CD4-positive, alpha-beta T cell treated with Interleukin-1 beta for 1 hour (primary cell): ENCODE measurements at regions not wholly inside any gene's neighbourhood (a gene's known extent, or its start where the extent isn't known, plus 50 kb on each side); places are given as distances from the start of the nearest gene placed in this dataset.
A peak's percentile ranks its signal among the peaks of the same experiment; 100 is the strongest.

ENCODE experiments used
- DNase-seq, 2 donors: peaks; one replicate each; pipeline ENCODE4 v3.0.0-alpha.2; 2020 to 2022

GRCh38 chr9:80163889-80164288 is 592.1 kb downstream of the TLE4 start:
- peak in 1 of 2 donors; percentile 22 for DNase-seq

DNA sequence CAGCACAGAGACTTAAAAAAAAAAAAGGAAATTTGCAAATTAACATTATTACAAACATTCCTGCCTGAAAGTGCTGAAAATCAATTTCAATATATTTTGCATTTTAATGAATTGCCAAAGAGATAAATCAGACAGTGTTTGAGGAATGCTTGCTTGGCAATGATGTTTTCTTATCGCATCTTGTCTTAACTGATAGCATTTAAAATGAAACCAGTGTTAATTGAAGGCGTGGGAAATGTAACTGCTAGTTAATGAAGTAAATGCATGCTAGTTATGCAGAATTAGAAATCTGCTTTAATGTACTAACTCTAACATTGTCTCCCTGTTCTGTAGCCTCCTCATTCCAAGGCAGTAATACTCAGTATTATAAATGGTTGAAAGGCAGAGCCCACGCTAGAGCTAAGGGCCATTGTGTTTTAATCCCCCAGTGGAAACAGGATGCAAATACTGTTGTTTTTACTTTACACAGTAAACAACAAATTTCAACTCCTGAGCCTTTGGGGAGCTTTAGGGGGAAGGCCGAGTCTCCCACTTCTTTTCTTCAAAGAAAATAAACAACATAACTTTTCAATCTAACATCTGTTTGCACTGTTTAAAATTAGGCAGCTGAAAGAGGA is 586.9 kb downstream of the TLE4 start:
- no peak for DNase-seq

DNA sequence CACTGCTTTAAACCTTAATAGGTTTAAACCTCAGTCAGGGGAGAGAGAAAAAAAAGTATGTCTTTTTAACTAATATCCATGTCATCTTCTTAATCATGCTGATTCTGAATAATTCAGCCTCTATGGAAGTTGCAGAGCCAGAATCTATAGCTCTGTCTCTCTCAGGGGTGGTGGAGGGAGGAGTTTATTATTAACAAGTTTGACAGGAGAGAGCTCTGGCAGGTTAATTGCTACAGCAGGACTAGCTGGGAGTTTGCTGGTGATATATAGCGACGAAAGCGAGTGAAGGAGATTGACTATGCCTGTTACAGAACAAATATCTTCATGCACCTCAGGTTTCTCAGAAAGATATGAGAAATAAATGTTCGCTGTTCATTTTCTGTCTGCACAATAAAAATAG is 586.4 kb downstream of the TLE4 start:
- DNase-seq, result no peak

- DNase-seq, result no peak
Observed at GRCh38 chr9:80157561-80157983, 585.8 kb downstream of the TLE4 start.

DNA sequence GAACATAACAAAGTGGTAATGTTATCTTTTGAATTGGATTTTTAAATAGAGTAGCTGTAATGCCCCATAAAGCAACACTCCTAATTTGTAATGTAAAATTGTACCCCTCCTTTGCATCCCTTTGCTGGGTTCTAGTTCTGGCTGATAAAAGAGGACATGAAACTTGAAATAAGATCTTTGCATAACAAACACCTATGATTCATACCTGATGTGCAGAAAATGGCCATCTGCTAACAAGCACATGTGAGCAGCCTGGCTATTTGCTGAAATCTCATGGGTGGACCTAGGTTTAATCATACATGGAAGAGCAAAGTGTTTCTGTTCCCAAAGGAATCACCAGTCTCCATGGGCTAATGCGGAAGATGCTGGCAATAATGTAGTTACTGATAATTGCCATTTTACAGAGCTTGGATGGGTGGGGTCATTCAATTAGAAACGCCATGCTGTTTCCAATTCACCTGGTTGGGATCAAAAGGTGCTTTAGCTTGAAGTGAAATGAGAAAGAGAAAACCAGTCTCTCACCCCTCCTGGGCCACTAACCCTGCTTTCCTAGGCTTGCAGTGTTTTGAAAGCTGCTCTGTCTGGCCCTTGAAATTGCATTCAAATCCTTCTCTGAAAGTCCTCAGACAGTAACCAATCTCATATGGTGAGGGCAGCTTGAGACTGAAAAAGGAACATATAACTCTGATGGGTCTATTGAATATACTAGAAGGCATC is 585.1 kb downstream of the TLE4 start:
- DNase-seq, result no peak

GRCh38 chr9:80156262-80156661 is 584.5 kb downstream of the TLE4 start:
- DNase-seq, result no peak

- no peak for DNase-seq
Observed at GRCh38 chr9:80147866-80148265, 576.1 kb downstream of the TLE4 start.

DNA sequence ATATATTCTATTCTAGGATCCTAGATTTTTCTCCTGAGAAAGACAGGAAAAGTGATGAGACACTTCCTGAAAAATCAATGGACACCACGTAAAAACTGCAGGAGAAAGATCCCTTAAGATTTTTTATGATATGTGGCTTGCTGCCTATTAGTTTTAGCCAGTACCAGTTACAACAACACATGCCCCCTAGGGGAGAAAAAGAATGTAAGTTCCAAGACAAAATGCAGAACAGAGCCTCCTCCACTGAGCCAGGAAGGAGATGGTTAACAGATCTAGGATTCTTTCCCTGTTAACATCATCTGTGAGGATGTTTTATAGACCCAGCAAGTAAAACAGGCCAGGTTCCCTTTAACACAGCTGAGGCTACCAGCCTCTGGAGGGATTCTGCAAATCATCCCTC is 574.7 kb downstream of the TLE4 start:
- DNase-seq, result no peak

- DNase-seq, result no peak
Observed at GRCh38 chr9:80144856-80145255, 573.1 kb downstream of the TLE4 start.

DNA sequence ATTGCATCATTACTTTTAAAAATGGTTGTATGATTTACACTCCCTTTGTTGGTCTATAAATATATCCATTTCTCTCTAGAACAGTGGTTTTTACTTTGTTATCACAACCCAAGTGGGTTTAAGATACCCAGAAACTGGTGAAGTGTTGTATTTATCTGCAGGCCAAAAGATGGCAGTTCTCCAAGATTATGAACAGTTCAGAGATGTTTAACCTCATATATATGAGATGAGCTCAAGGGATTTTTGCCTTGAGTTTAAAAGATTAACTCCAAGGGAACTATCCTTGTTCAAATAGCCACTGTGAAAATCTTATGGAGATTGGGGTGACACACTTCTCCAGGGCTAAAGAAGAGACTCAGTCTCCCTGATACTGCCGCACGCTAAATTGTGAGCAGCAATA is 572.6 kb downstream of the TLE4 start:
- no peak for DNase-seq

GRCh38 chr9:80143899-80144298 is 572.1 kb downstream of the TLE4 start:
- DNase-seq, result no peak

DNA sequence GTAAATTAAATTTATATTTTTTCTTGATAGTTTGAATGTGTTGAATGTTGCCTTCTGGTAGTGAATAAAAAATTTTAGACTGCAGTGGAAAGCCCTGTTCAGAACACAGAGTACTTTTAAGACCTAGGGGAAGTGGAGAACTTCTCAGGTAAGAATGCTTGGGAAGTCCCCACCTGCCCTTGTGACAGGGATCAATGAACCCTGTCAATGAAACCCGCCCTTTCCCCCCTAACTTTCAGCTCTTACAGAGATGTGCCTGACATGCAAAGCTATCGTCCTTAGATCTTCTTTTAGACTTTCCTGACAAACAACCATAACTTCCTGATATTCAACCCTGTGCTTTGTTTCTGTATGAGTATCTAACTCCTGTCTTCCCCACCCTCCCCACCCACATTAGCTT is 562.7 kb downstream of the TLE4 start:
- DNase-seq, result peak in 1 of 2 donors; percentile 63

- no peak for DNase-seq
Observed at GRCh38 chr9:80131627-80132026, 559.9 kb downstream of the TLE4 start.

DNA sequence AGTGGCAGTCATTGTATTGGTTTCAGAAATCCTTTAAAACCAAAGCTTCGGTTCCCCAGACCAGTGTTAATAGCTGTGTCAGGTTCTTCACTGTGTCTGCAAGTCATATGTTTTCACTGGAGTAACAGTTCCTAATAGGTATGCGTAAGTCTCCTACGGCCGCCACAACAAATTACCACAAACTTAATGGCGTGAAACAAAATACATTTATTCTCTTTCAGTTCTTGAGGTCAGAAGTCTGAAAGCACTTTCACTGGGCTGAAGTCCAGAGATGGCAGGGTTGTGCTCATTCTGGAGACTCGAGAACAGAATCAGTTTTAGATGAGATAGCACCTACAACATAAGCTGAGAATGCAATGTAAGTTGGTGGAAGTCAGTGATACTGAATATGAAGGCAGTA is 556.2 kb downstream of the TLE4 start:
- DNase-seq, result no peak

DNA sequence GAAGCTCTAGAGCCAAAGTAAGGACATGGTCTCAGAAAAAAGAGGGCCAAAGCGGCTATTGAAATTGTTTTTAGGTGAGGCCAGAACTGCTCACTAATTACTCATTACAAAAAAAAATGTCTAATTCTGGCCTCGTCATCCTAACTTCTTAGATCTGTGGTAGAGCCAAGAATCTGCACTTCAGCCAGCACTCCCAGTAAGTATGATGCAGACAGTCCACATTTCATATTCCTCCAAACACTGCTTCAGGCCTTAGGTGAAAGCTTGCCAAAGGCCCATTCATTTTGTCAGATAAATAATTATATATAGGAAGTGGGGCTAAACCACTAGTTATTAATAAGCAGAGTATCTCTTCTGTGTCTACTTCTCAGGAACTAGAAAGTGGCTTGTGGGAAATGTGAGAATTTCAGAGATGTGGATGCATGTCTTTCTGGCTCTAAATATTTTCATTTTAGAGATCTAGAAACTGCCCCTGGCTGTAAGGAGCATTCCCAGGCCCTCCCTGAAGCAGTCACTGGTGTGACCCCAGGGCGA is 554.0 kb downstream of the TLE4 start:
- DNase-seq, result no peak

DNA sequence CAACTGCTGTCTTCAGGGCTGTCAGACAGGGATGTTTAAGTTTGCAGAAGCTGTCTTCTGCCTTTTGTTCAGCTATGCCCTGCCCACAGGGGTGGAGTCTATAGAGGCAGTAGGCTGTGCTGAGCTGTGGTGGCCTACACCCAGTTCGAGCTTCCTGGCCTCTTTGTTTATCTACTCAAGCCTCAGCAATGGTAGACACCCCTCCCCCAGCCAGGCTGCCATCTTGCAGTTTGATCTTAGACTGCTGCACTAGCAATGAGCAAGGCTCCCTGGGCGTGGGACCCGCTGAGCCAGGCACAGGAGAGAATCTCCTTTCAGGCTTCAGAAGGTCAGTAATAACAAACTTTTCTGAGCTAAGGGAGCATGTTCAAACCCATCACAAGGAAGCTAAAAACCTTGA is 545.3 kb downstream of the TLE4 start:
- no peak for DNase-seq

GRCh38 chr9:80114241-80114640 is 542.5 kb downstream of the TLE4 start:
- DNase-seq, result no peak

- DNase-seq, result no peak
Observed at GRCh38 chr9:80107931-80108660, 536.3 kb downstream of the TLE4 start.

DNA sequence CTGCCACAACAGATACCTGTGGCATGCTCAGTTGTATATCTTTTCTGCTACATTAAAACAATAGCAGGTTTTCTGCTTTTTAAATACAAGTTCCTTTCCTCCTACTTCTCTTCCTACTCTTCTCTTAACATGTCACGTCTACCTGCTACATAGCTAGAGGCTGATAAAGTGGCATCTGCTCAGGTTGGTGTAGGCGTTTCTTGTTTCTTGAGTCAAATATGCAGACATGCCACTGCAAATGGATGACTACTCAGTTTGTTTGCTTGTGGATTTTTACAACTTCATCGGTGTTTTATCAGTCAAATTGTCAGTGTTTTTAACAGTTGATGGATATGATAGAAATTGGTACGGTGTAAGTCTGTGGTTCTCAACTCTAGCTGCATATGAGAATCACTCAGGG is 525.7 kb downstream of the TLE4 start:
- no peak for DNase-seq

DNA sequence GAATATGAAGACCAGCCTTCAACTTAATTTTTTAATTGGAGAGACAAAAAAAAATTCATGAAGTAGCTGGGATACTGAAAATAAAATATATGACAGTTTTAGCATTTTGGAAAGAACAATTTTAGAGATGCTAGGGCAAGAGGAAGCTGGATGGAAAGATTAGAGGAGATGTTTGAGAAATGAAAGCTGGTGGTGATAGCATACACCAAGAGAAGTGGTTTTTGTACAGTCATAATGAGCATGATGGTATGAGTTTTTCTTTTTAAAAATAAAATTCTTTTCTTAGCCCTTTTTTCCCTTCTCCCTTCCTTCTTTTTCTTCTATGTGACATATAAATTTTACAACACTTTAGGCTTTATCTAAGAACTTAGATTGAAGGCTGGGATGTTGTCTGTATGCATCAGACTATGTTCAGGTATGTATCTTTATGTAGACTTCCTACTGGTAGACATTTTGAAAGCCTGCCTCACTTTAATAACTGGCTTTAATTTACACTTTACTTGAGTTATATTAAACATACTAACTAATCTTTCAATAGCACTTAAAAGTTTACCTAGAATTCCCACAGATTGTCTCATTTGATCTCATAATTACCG is 522.5 kb downstream of the TLE4 start:
- DNase-seq, result no peak

GRCh38 chr9:80093695-80094094 is 521.9 kb downstream of the TLE4 start:
- DNase-seq, result no peak

DNA sequence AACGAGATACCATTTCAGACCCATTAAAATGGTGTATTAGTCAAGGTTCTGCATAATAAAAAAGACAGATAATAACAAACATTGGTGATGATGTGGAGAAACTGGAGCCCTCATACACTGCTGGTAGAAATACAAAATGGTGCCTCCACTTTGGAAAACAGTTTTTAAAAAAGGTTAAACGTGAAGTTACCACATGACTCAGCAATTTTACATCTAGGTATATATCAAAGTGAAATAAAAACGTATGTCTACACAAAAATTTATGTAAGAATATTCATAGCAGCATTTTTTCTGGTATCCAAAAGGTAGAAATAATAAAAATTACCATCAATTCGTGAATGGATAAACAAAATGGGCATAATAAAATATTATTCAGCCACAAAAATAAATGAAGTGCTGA is 519.8 kb downstream of the TLE4 start:
- no peak for DNase-seq

GRCh38 chr9:80090317-80090716 is 518.6 kb downstream of the TLE4 start:
- no peak for DNase-seq
